ENCODE measurements at regions not wholly inside any gene's neighbourhood (a gene's known extent, or its start where the extent isn't known, plus 50 kb on each side); places are given as distances from the start of the nearest gene placed in this dataset.

DNA sequence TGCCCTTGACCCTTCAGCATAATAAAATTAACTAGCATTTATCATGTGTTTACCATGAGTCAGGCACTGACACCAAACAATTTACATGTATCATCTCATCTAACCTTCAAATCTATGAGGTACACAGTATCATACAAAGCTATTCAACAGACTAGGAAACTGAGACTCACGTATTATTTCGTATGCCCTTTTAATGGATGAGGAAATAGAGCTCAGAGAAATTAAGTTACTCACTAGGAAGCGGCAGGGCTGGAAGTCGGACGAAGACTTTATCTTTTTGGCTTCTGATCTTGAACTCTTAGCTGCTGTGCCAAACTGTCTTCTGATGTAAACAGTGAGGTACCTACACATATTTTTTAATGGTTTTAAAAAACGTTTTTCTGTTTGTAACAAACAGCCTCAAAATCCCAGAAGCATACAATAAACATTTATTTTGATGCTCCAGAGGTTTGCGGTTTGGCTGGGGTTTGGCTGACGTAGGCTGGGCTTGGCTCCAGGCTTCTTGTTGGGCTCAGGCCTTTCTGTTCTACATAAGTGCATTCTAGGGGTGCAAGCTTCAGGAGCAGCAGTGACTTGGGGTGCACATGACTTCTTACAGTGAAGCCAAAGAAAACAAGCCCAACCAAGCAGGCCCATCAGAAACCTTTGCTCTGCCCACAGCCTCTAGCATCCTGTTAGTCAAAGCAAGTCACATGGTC, 184.7 kb downstream of the TBX5 start:
- no peak for TF ChIP-seq POLR2AphosphoS5 (IDR thresholded peaks at IDR 0.05; ENCODE audit: low read depth, low read length)
- TF ChIP-seq, protein P1, sequence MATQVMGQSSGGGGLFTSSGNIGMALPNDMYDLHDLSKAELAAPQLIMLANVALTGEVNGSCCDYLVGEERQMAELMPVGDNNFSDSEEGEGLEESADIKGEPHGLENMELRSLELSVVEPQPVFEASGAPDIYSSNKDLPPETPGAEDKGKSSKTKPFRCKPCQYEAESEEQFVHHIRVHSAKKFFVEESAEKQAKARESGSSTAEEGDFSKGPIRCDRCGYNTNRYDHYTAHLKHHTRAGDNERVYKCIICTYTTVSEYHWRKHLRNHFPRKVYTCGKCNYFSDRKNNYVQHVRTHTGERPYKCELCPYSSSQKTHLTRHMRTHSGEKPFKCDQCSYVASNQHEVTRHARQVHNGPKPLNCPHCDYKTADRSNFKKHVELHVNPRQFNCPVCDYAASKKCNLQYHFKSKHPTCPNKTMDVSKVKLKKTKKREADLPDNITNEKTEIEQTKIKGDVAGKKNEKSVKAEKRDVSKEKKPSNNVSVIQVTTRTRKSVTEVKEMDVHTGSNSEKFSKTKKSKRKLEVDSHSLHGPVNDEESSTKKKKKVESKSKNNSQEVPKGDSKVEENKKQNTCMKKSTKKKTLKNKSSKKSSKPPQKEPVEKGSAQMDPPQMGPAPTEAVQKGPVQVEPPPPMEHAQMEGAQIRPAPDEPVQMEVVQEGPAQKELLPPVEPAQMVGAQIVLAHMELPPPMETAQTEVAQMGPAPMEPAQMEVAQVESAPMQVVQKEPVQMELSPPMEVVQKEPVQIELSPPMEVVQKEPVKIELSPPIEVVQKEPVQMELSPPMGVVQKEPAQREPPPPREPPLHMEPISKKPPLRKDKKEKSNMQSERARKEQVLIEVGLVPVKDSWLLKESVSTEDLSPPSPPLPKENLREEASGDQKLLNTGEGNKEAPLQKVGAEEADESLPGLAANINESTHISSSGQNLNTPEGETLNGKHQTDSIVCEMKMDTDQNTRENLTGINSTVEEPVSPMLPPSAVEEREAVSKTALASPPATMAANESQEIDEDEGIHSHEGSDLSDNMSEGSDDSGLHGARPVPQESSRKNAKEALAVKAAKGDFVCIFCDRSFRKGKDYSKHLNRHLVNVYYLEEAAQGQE (IDR thresholded peaks at IDR 0.05; ENCODE audit: insufficient read depth in 1 of 2, low read depth in 2 of 2, low read length in 2 of 2) = no peak
- TF ChIP-seq TAF1 (IDR thresholded peaks at IDR 0.05; ENCODE audit: borderline replicate concordance, insufficient read depth, low read length) = no peak
- TF ChIP-seq SIN3A (IDR thresholded peaks at IDR 0.05; ENCODE audit: borderline replicate concordance, insufficient read depth, low read length) = no peak

DNA sequence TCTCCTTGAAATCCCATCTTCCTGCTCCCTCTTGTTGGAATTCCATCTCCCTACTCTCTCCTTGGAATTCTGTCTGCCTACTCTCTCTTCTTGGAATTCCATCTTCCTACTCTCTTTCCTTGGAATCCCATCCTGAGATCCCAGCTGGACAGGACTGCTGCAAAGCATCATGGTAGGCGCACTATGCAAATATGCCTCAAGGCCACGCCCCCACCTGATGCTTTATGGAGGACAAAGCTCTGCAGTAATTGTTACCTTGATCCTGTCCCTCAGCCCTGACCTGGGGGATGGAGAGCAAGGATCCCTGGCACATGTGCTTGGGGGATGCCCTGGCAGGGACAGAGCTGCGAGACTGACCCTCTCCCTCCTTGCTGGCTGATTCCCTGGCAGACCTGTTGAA, 185.6 kb downstream of the TBX5 start:
- TF ChIP-seq TAF1 (IDR thresholded peaks at IDR 0.05; ENCODE audit: borderline replicate concordance, insufficient read depth, low read length) (no peak), POLR2AphosphoS5 (IDR thresholded peaks at IDR 0.05; ENCODE audit: low read depth, low read length) (no peak), FOXP2 (optimal IDR thresholded peaks at IDR 0.05; ENCODE audit: borderline replicate concordance, extremely low read depth, extremely low read length, insufficient read depth) (no peak), SIN3A (IDR thresholded peaks at IDR 0.05; ENCODE audit: borderline replicate concordance, insufficient read depth, low read length) (no peak)
- TF ChIP-seq, protein P1 (IDR thresholded peaks at IDR 0.05; ENCODE audit: insufficient read depth in 1 of 2, low read depth in 2 of 2, low read length in 2 of 2) = no peak

- TF ChIP-seq TAF1 (IDR thresholded peaks at IDR 0.05; ENCODE audit: borderline replicate concordance, insufficient read depth, low read length) = no peak
- TF ChIP-seq SIN3A (IDR thresholded peaks at IDR 0.05; ENCODE audit: borderline replicate concordance, insufficient read depth, low read length) = no peak
- no peak for TF ChIP-seq FOXP2 (optimal IDR thresholded peaks at IDR 0.05; ENCODE audit: borderline replicate concordance, extremely low read depth, extremely low read length, insufficient read depth)
- no peak for TF ChIP-seq POLR2AphosphoS5 (IDR thresholded peaks at IDR 0.05; ENCODE audit: low read depth, low read length)
- TF ChIP-seq, protein P1 (IDR thresholded peaks at IDR 0.05; ENCODE audit: insufficient read depth in 1 of 2, low read depth in 2 of 2, low read length in 2 of 2) = no peak
Observed at GRCh38 chr12:114218136-114218535, 187.8 kb downstream of the TBX5 start.

DNA sequence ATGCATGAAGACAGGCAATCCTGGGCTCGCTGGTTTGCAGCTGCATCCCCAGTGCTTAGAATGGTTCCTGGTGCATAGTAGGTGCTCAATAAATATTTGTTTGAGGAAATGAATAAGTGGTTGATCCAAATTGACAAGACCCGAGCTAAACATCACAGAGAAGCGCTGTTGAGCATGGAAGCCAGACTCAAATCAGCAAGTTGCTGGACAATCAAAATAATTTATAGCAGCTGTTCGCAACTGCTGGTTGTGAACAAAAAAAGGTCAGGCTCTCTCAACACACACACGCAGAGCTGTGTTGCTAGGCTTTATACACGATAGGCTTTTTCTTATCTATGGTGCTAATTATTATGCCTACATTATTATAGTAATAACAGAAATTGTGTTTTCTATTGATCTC, 190.2 kb downstream of the TBX5 start:
- TF ChIP-seq POLR2AphosphoS5 (IDR thresholded peaks at IDR 0.05; ENCODE audit: low read depth, low read length) = no peak
- no peak for TF ChIP-seq FOXP2 (optimal IDR thresholded peaks at IDR 0.05; ENCODE audit: borderline replicate concordance, extremely low read depth, extremely low read length, insufficient read depth)

DNA sequence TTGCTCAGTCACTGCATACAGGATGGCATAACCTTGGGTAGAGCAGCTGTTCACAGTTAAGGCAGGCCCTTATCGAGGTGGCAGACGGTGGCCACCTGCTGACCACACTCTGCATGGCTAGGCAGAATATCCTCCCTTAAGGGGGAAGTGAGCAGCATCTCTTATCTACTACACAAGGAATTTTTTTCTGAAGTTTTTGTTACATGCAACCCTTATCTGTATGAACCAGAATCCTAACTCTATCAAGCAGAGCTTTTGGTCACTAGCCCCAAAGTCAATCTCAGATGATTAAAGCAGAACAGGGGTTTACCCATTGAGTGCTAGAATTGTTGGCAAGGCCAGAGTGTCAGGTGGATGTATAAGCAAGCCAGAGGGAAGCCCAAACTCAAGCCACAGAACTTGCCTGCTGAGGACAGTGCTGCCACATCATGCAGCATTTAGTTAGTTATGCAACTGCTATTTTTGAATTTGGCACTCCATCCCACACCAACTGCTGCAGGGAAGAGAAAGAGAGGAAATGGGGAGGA, 192.8 kb downstream of the TBX5 start:
- no peak for TF ChIP-seq FOXP2 (optimal IDR thresholded peaks at IDR 0.05; ENCODE audit: borderline replicate concordance, extremely low read depth, extremely low read length, insufficient read depth)
- TF ChIP-seq TAF1 (IDR thresholded peaks at IDR 0.05; ENCODE audit: borderline replicate concordance, insufficient read depth, low read length) = no peak
- TF ChIP-seq SIN3A (IDR thresholded peaks at IDR 0.05; ENCODE audit: borderline replicate concordance, insufficient read depth, low read length) = no peak
- TF ChIP-seq, protein P1 (IDR thresholded peaks at IDR 0.05; ENCODE audit: insufficient read depth in 1 of 2, low read depth in 2 of 2, low read length in 2 of 2) = no peak
- no peak for TF ChIP-seq POLR2AphosphoS5 (IDR thresholded peaks at IDR 0.05; ENCODE audit: low read depth, low read length)
